ENCODE measurements at regions not wholly inside any gene's neighbourhood (a gene's known extent, or its start where the extent isn't known, plus 50 kb on each side); places are given as distances from the start of the nearest gene placed in this dataset.
"Not testable (repeated sequence)": the region's sequence is repeated elsewhere in the genome, so short reads cannot be mapped to it uniquely, and the experiment has no call there.

GRCh38 chr12:67543021-67543770 lies 105.3 kb upstream of the DYRK2 start:
- H3K4me1 ChIP-seq (ENCODE audit: control insufficient read depth, insufficient read depth, low read length) = no peaks in the 10 kb centered on the region
- H3K27me3 ChIP-seq (ENCODE audit: control insufficient read depth, insufficient read depth, low read length) = no peaks in the 10 kb centered on the region
- no peak overlapping the region for H3K27ac ChIP-seq (ENCODE audit: low read length)
- no CpG with 5 or more reads among the region's 7 CpGs for WGBS (ENCODE audit: insufficient coverage, insufficient read length)
- no peak overlapping the region for H3K4me3 ChIP-seq (ENCODE audit: low read length)
- H3K9me3 ChIP-seq (ENCODE audit: control insufficient read depth, insufficient read depth, low read length) = no peaks in the 10 kb centered on the region
- DNase-seq (ENCODE audit: low read depth, low spot score) = no peak
- no peaks in the 10 kb centered on the region for H3K36me3 ChIP-seq (ENCODE audit: control insufficient read depth, insufficient read depth, low read length)

- no peak overlapping the region for H3K27ac ChIP-seq (ENCODE audit: low read length)
- no peaks in the 10 kb centered on the region for H3K9me3 ChIP-seq (ENCODE audit: control insufficient read depth, insufficient read depth, low read length)
- no peaks in the 10 kb centered on the region for H3K4me1 ChIP-seq (ENCODE audit: control insufficient read depth, insufficient read depth, low read length)
- no peak overlapping the region for H3K4me3 ChIP-seq (ENCODE audit: low read length)
- no peaks in the 10 kb centered on the region for H3K36me3 ChIP-seq (ENCODE audit: control insufficient read depth, insufficient read depth, low read length)
- no CpG with 5 or more reads among the region's 8 CpGs for WGBS (ENCODE audit: insufficient coverage, insufficient read length)
- H3K27me3 ChIP-seq (ENCODE audit: control insufficient read depth, insufficient read depth, low read length) = no peaks in the 10 kb centered on the region
- DNase-seq (ENCODE audit: low read depth, low spot score) = no peak
Observed at GRCh38 chr12:67545298-67545697, 103.2 kb upstream of the DYRK2 start.

GRCh38 chr12:67546746-67547145 lies 101.8 kb upstream of the DYRK2 start:
- no peak overlapping the region for H3K27ac ChIP-seq (ENCODE audit: low read length)
- H3K4me3 ChIP-seq (ENCODE audit: low read length) = no peak overlapping the region
- H3K27me3 ChIP-seq (ENCODE audit: control insufficient read depth, insufficient read depth, low read length) = no peaks in the 10 kb centered on the region
- WGBS (ENCODE audit: insufficient coverage, insufficient read length) = no CpG with 5 or more reads among the region's 1 CpG
- H3K9me3 ChIP-seq (ENCODE audit: control insufficient read depth, insufficient read depth, low read length) = no peaks in the 10 kb centered on the region
- H3K4me1 ChIP-seq (ENCODE audit: control insufficient read depth, insufficient read depth, low read length) = no peaks in the 10 kb centered on the region
- H3K36me3 ChIP-seq (ENCODE audit: control insufficient read depth, insufficient read depth, low read length) = no peaks in the 10 kb centered on the region
- DNase-seq (ENCODE audit: low read depth, low spot score) = no peak

GRCh38 chr12:67555075-67555717 lies 93.3 kb upstream of the DYRK2 start:
- not testable (repeated sequence) for H3K4me1 ChIP-seq (ENCODE audit: control insufficient read depth, insufficient read depth, low read length); H3K36me3 ChIP-seq (ENCODE audit: control insufficient read depth, insufficient read depth, low read length); H3K27me3 ChIP-seq (ENCODE audit: control insufficient read depth, insufficient read depth, low read length); DNase-seq (ENCODE audit: low read depth, low spot score); H3K4me3 ChIP-seq (ENCODE audit: low read length); H3K27ac ChIP-seq (ENCODE audit: low read length); H3K9me3 ChIP-seq (ENCODE audit: control insufficient read depth, insufficient read depth, low read length)
- WGBS (ENCODE audit: insufficient coverage, insufficient read length) = no CpG with 5 or more reads among the region's 8 CpGs

- no peak overlapping the region for H3K27ac ChIP-seq (ENCODE audit: low read length)
- WGBS (ENCODE audit: insufficient coverage, insufficient read length) = no CpG with 5 or more reads among the region's 3 CpGs
- no peaks in the 10 kb centered on the region for H3K9me3 ChIP-seq (ENCODE audit: control insufficient read depth, insufficient read depth, low read length)
- no peaks in the 10 kb centered on the region; the same call in 1 of the 2 replicates for H3K4me1 ChIP-seq (ENCODE audit: control insufficient read depth, insufficient read depth, low read length)
- H3K4me3 ChIP-seq (ENCODE audit: low read length) = no peak overlapping the region
- no peaks in the 10 kb centered on the region for H3K36me3 ChIP-seq (ENCODE audit: control insufficient read depth, insufficient read depth, low read length)
- no peaks in the 10 kb centered on the region for H3K27me3 ChIP-seq (ENCODE audit: control insufficient read depth, insufficient read depth, low read length)
- no peak for DNase-seq (ENCODE audit: low read depth, low spot score)
Observed at GRCh38 chr12:67558775-67559174, 89.8 kb upstream of the DYRK2 start.

- WGBS (ENCODE audit: insufficient coverage, insufficient read length) = no CpG with 5 or more reads among the region's 3 CpGs
- no peak overlapping the region for H3K4me3 ChIP-seq (ENCODE audit: low read length)
- no peaks in the 10 kb centered on the region; the same call in 1 of the 2 replicates for H3K4me1 ChIP-seq (ENCODE audit: control insufficient read depth, insufficient read depth, low read length)
- DNase-seq (ENCODE audit: low read depth, low spot score) = no peak
- H3K27ac ChIP-seq (ENCODE audit: low read length) = no peak overlapping the region
- H3K27me3 ChIP-seq (ENCODE audit: control insufficient read depth, insufficient read depth, low read length) = no peaks in the 10 kb centered on the region
- no peaks in the 10 kb centered on the region for H3K9me3 ChIP-seq (ENCODE audit: control insufficient read depth, insufficient read depth, low read length)
- H3K36me3 ChIP-seq (ENCODE audit: control insufficient read depth, insufficient read depth, low read length) = no peaks in the 10 kb centered on the region
Observed at GRCh38 chr12:67559751-67560150, 88.8 kb upstream of the DYRK2 start.

GRCh38 chr12:67562513-67563287 lies 85.8 kb upstream of the DYRK2 start:
- Histone ChIP-seq H3K36me3 (ENCODE audit: control insufficient read depth, insufficient read depth, low read length) (no peaks in the 10 kb centered on the region), H3K9me3 (ENCODE audit: control insufficient read depth, insufficient read depth, low read length) (no peaks in the 10 kb centered on the region), H3K4me1 (ENCODE audit: control insufficient read depth, insufficient read depth, low read length) (no peaks in the 10 kb centered on the region), H3K27ac (ENCODE audit: low read length) (no peak overlapping the region), H3K27me3 (ENCODE audit: control insufficient read depth, insufficient read depth, low read length) (no peaks in the 10 kb centered on the region), H3K4me3 (ENCODE audit: low read length) (no peak overlapping the region)
- no peak for DNase-seq (ENCODE audit: low read depth, low spot score)
- no CpG with 5 or more reads among the region's 3 CpGs for WGBS (ENCODE audit: insufficient coverage, insufficient read length)

GRCh38 chr12:67568055-67568454 lies 80.5 kb upstream of the DYRK2 start:
- WGBS (ENCODE audit: insufficient coverage, insufficient read length) = no CpG with 5 or more reads among the region's 2 CpGs
- DNase-seq (ENCODE audit: low read depth, low spot score) = no peak
- Histone ChIP-seq H3K27me3 (ENCODE audit: control insufficient read depth, insufficient read depth, low read length) (no peaks in the 10 kb centered on the region), H3K4me3 (ENCODE audit: low read length) (no peak overlapping the region), H3K27ac (ENCODE audit: low read length) (no peak overlapping the region), H3K4me1 (ENCODE audit: control insufficient read depth, insufficient read depth, low read length) (no peaks in the 10 kb centered on the region), H3K36me3 (ENCODE audit: control insufficient read depth, insufficient read depth, low read length) (no peaks in the 10 kb centered on the region), H3K9me3 (ENCODE audit: control insufficient read depth, insufficient read depth, low read length) (no peaks in the 10 kb centered on the region)

- Histone ChIP-seq H3K27me3 (ENCODE audit: control insufficient read depth, insufficient read depth, low read length) (no peaks in the 10 kb centered on the region), H3K4me1 (ENCODE audit: control insufficient read depth, insufficient read depth, low read length) (no peaks in the 10 kb centered on the region), H3K9me3 (ENCODE audit: control insufficient read depth, insufficient read depth, low read length) (no peaks in the 10 kb centered on the region), H3K36me3 (ENCODE audit: control insufficient read depth, insufficient read depth, low read length) (no peaks in the 10 kb centered on the region), H3K4me3 (ENCODE audit: low read length) (no peak overlapping the region), H3K27ac (ENCODE audit: low read length) (no peak overlapping the region)
- DNase-seq (ENCODE audit: low read depth, low spot score) = no peak
Observed at GRCh38 chr12:67572492-67572891, 76.1 kb upstream of the DYRK2 start.

GRCh38 chr12:67573566-67573965 lies 75.0 kb upstream of the DYRK2 start:
- Histone ChIP-seq H3K4me1 (ENCODE audit: control insufficient read depth, insufficient read depth, low read length) (no peaks in the 10 kb centered on the region), H3K4me3 (ENCODE audit: low read length) (no peak overlapping the region), H3K36me3 (ENCODE audit: control insufficient read depth, insufficient read depth, low read length) (no peaks in the 10 kb centered on the region), H3K9me3 (ENCODE audit: control insufficient read depth, insufficient read depth, low read length) (no peaks in the 10 kb centered on the region), H3K27ac (ENCODE audit: low read length) (no peak overlapping the region), H3K27me3 (ENCODE audit: control insufficient read depth, insufficient read depth, low read length) (no peaks in the 10 kb centered on the region)
- DNase-seq (ENCODE audit: low read depth, low spot score) = no peak
- WGBS (ENCODE audit: insufficient coverage, insufficient read length) = no CpG with 5 or more reads among the region's 4 CpGs
